SKM-1 (cell line): ENCODE measurements at regions not wholly inside any gene's neighbourhood (a gene's known extent, or its start where the extent isn't known, plus 50 kb on each side); places are given as distances from the start of the nearest gene placed in this dataset.

Source experiments
- DNase-seq: peaks from one replicate; lab custom pipeline; 2025; ENCODE audit not compliant: unreplicated experiment; lab: John Stamatoyannopoulos, UW

DNA sequence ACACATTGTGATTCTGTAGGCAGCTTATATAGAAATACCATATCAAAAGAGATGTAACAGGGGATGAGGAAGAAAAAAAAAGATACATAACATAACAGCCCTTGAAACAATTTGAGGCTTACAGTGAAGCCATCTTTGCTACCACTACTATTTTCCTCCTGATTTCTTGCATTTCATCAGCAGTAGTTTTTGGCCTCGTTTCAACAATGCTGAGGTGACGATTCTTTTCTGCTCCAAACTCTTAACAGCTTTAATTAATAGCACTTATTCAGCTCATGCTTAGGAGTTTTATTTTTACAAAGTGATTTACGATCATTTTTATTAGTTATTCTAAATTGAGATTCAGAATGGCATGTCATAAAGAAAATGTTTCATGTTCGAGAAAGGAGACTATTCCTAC lies 163.2 kb downstream of the DCK start:
- DNase-seq = no peak

DNA sequence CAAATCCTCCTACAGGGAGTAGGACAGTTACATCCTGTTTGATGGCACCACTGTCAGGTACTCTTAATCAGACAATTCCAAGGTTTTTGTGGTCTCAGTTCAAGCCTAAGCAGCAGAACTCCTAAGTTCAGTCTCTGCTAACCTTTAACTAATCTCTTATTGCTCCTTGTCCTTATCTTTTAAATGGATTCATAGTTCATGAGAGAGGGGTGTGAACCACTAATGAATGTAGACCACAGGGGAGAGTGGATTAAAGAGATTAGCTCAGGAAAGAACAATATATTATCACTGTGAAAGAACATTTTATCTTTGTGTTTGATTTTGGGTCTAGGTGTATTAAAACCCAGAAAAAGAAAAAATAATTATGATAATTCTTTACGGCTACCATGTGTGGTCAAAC lies 168.9 kb downstream of the DCK start:
- no peak for DNase-seq

DNA sequence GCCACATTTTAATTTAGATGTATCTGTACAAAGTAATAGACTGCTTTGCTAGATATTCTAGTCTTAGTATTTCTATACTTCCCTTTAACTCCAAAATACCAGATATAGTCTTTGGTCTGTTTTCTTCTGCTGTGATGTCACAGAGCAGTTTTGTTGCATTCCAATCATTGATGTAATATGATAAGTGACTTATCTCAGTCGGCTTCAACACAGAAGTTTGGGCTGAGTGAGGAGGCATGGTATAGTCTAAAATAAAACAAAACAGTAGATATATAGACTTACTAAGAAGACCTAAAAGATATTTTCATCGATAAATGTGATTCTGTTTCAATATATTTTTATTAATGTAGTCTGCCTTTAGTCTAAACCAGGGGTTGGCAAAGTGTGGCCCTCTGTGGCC lies 169.9 kb downstream of the DCK start:
- no peak for DNase-seq

DNA sequence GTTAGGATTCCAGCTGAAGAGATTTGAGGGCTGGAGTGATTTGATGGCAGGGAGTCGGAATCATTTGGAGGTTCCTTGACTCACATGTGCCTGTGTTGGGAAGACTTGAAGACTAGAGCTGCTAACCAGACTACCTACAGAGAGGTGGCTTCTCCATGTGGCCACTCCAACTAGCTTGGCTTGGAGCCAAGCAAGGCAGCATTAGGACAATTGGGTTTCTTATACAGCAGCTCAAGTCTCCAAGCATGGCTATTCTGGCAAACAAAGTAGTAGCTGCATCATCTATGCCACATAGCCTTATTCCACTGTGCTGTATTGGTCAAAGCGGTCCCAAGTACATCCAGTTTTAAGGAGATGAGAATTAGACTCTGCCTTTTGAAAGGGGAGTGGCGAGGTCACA lies 171.7 kb upstream of the SLC4A4 start:
- no peak for DNase-seq

DNA sequence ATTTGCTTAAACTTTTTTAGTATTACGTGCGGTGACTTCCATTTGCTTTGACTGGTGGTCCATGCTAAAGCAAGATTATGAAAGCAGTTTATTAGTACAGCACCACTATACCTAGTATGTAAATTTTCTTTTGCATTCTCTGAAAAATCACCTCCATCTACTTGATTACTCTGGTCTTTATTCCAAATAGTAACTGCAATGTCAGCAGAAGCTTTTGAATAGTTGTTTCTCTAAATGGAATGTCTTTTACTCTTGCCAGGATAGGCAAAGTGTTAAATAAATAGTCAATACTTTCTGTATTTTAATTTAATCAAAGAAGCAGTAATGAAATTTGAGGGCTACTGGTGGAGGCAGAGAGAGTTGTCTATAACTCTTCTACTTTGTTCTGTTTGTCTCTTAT lies 167.2 kb upstream of the SLC4A4 start:
- no peak for DNase-seq

DNA sequence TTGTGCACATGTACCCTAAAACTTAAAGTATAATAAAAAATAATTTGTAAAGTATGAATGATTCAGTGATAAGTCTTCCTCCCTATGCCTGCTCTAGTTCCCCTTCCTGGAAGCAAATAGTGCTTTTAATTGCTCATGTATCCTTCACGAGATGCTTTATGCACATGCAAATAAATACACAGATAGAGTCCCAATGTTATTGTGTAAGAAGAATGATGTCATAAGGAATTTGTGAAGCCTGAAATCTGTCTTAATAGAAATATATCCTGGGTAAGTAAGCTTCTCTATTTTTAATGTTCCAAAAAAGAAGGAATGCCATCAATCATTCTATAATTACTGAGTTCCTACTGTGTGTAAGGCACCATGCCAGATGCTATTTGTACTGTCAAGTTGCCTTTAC lies 157.5 kb upstream of the SLC4A4 start:
- no peak for DNase-seq

DNA sequence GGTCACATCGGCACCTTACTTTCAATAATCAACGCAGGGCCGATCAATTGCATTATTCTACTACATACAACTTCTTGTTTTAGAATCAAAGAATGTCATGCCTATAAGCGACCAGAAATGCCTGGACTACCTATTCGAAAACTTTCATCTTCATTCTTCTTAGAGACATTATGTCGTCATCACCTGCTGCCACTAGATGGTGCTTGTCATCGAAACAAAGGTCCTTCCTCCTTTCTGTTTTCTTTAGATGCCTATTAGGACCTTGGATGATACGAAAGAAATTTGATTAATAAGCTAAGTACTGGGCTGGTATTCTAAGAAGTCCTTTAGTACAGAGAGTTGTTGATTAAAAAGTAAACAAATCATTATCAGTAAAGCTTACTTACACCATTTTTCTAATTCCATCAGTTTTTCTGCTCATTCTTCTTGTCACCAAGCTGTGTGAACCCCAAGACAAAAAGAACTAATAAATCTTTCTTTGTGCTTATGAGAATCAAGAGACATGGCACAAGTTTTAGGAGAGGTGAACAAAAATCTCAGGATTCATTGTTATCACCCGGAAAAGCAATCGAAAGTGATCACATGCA lies 154.5 kb upstream of the SLC4A4 start:
- DNase-seq = peak; percentile 58

DNA sequence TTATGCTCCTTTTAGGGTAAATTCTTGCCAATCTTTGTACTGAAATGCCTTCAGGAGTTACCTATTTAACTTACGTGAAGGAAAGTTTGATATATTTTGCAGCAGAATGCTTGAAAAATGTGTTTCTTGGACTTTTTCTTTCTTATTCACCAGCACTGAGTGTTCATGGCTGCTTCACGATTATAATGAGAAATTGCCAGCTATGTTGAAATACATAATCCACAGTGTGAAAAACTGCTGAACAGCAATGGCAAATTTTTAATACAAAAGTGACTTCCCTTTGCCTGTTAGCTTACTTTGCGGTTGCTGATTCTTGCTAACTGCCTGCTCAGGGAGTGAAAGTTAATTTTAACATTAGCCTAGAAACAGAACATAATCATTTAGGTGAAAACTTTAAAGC lies 153.8 kb upstream of the SLC4A4 start:
- no peak for DNase-seq

DNA sequence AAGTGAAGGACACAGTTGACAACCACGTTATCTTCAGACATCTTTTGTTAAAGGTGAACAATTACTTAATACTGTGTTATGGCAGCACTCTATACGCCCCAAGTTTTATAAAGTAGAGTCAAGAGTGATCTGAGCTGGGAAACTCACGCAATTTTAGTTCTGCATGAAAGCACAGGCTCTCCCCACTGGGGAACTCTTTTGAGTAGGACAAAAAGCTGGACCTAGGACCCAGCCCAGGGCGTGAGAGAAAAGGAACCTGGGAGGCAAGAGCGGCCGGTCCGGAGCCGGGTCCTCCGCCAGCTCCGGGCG lies 152.6 kb upstream of the SLC4A4 start:
- DNase-seq = no peak

DNA sequence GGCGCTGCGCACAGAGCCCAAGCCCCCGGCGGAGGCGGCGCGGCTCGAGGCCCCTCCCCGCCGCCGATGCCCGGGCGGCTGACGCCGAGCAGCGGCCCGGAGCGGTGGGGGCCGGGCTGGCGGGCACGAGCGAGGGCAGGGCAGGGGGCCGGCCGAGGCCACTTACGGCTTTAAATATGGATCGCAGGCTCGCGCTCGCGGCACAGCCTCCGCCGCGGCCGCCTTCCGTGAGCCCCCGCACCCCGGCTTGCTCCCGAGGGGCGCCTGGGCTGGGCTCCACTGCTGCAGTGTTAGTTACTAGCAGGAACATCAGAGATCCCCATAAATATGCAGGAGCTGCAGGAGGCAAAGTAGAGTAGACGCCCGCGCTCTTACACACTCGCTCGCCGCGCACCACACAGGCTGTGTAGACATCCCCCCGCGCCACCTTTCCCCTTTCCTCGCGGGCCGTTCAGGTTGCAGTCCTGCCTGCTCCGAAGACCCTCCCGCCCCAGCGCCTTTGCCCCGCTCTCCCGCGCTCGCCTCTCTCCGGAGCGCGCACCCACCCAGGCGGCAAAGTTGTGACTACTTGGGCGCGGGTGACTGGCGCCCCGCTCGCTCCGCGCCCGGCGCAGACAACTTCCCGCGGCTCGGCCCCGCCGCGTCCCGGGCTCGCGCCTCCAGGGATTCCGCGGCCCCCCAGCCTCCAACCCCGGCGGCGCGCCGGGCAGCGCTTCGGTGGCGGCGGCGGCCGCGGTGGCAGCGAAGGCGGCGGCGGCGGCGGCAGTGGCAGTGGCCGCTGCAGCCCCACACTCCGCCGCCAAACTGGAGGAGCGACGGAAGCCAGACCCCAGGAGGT lies 152.0 kb upstream of the SLC4A4 start:
- no peak for DNase-seq

DNA sequence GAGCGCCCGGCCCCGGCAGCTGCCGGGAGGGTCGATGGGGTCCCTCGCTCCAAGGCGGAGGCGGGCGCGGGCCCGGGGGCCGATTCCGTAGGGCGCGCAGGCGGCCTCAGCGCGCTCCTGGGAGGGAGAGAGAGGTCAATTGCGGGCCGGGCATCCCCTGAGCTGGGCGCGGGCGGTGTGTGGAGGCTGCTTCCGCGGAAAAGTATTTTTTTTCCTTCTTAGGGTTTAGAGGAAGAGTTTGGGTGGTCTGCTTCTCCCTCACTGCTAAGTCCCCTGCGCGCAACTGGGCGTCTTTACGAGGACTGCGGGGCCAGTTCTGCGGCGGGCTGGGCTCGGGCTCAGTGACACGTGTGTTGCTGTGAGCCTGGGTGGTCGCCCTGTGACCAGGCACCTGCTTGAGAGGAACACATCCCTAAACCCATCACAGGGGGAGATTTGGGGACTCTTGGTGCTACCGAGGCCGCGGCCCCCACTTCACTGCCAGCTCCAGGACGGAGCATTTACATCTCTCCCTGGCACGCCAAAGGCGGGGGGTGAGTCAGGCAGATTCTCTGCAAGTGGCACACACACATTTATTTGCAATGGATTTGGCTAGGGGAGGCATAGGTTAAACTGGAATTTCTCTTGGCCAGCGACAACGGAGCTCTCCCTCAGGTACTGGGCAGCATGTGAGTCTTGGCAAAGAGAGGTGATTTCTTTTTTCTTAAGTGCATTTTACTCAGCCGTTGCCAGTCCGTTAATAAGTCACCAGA lies 151.2 kb upstream of the SLC4A4 start:
- no peak for DNase-seq

DNA sequence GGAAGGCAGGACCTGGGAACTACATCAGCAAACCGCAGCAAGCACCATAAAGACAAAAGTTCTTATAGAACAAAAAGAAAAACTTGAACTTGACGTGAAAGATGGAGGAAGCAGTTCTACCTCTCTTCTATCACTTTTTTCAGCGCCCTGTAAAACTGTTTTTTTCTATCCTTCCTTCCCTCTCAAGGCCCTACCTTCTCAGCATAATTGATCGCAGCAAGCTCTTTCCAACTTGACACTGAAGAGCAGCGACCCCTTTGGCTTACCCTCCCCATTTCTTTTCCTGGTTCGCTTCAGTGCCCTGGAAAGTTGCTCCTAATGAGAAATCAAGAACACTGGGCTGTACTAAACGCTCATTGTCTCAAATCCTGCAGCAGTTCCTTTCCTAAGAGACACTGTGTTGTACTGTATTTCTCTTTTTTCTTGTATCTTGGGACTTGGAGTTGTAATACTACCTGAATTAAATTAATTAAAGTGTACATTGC lies 150.6 kb upstream of the SLC4A4 start:
- no peak for DNase-seq

DNA sequence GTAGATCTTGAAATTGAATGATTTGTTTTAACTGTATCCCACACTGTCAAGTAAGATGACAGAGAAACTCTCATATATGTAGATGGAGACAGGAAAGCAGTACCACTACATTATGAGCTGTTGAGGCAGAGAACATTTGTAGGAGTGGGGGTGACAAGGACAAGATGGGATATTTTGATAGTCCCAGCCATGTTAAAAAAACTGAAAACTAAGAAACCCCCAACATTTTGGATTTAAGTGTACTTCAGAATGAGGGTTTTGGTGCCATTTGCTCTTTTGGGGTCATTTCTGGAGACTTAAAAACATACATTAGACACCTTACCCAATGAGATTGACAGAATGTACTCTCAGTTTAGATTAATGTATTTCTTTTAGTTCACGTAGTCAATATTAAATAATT lies 149.9 kb upstream of the SLC4A4 start:
- no peak for DNase-seq

DNA sequence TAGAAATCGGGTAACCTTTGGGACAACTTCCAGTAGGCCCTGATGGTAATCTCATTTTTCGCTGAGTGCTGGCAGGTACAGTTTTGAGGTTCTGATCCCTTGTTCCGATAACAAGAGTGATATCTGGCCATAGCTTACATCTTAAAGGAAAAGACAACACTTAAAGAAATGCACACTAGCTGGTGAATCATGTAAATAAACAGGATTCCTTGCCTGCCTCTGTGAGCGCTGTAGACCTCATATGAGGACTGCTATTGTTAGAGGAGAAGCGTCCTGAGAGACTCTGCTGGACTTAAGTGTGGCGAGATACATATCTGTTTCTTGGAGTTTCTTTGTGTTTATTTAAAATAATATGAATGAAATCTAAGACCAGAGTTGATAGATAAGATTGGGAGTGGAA lies 149.3 kb upstream of the SLC4A4 start:
- no peak for DNase-seq

DNA sequence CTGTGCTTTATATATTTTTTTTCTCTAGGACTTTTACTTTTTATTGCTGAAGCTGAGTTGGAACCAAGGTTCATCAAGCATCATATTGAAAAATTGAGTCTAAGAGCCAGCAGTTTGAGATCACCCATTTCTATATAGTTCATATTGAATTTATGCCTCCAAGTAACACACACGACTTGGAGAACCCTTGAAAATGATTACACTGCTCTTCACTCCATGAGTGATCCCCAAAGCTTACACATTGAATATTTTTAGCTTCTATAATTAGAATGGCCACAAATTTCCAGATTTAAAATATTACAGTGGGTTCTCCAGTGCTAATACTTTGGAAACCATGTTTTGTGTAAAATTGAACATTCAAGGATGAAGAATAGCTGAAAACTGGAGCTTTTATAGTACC lies 144.4 kb upstream of the SLC4A4 start:
- no peak for DNase-seq

DNA sequence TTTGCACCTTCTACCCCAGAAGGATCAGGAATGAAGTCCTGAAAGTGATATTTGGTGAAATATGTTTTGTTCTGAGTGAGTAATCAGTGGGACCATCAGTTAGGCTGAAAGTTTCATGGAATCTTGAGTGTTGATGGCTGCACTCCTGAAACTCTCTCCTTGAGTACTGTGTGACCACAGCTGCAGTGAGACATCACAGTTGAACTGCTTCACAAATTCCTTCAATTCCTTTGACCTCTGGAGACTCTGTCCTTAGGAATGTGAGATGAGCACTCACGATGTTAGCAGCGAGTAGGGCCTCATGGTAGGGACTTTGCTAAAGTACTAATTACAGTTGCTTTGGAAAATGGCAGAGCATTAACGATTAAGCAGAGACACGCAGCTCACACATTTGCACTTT lies 142.9 kb upstream of the SLC4A4 start:
- DNase-seq = no peak

DNA sequence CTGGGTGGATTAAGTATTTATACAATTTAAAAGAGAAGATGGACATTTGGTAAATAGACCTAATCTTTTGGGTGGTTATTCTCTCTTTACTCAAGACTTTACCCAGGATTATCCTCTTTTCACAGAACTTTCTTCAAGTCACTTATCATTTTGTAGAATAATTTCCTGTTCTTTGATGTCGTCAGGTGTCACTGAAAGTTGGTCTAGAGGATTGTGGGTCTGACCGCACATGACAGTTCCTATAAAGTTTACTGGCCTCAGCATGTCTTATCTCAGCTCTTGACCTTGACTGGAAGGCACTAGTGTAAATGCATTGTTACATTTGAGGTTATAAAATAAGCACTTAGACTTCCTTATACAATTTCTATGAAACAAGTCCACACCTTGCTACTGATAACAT lies 139.9 kb upstream of the SLC4A4 start:
- no peak for DNase-seq

DNA sequence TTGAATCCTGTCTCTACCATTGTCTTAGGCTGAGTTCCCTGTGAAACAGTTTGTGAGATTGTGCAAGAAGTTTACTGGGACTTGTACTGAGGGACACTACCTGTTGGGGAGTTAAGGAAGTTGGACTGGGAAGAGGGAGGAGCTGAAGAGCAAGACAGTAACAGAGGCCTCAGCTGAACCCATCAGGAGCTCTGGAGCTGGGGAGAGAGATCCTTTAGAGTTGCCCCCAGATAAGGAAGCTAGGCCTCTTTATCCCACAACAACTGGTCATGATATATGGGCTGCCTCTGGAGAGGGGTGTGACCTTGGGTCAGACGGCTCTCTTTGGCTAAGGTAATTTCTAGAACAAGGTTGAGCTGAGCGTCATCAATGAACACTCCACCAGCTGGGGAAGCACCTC lies 137.8 kb upstream of the SLC4A4 start:
- DNase-seq = no peak

DNA sequence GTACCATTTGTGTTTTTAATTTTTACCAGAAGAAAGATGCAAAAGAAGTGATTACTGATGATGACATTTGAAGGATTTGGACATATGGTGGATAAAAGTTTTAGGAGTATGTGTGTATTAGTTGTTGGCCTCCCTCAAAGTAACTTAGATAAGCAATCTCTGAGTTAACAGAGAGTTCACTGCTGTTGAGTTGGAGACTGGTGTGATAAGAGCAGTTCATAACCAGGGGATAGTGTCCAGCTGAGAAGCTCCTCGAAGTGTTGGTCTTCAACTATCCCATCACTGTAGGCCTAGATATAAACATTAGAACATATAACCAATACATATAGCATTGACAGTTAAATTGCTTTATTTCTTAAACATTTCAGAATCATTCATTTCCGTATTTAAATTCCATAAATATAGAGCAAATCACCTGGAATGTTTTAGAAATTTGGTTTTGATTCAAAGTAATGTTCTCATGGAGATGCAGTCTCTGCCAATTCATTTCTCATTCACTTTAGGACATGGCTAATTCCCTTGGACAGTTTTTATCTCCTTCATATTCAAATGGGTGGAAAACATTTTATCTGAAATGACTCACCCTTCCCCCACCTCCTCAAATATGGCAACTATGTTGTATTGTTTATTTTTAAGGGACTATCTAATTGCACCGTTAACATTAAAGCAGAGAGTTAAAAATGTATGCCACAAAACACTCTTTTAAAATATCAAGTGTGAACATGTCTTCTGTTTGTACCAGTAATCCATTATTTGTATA lies 136.8 kb upstream of the SLC4A4 start:
- DNase-seq = no peak

DNA sequence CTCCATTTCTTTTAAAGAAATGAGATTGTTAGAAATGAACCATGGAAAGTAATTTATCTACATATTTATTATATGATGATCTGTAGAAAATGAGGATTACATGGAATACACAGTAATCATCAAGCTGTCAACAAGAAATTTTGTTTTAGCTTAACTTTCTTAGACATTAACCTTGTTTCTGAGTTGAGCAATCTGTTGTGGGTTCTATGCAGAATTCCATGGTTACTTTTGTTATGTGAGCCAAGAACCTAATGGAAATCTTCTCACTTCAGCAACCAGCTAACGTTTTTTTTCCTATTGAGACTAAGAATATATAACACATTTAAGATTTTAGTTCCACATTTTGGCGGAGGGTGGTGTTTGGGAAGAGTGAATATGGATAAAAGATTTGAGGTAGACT lies 136.1 kb upstream of the SLC4A4 start:
- DNase-seq = no peak

DNA sequence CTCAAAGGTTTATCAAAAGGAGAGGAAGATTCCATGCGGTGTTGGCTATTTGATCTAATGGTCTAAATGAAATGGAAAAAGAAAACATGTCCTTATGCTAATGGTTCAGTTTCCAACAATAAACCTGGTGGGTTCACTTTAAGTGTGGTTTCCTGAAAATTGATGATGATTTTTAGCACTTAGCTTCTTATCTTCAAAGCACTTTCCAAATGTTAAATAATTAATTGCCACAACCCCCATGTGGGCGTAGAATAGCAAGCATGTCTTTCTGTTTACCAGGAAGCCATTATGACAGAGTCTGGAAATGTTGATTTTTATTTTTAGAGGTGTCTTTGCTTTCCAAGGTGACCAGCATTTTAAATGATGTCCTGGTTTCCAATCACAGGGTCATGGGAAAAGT lies 134.8 kb upstream of the SLC4A4 start:
- no peak for DNase-seq

DNA sequence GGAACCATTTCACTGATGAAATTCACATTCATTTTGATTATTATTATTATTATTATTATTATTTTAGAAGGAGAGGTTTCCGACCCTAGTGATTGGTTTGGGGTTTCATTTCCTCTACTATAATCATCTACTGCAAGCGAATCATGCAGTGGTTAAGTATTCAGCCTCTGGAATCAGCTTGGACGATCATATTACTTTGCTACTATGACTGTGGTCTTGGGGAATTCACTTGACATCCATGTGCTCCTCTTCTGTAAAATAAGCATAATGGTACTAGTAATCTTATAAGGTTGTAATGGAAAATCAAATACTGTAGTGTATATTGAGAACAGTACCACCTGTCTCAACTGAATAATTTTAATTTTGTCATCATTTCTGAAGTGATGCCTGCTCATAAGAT lies 132.1 kb upstream of the SLC4A4 start:
- DNase-seq = no peak
